GM12873 (cell line): ENCODE measurements at regions not wholly inside any gene's neighbourhood (a gene's known extent, or its start where the extent isn't known, plus 50 kb on each side); places are given as distances from the start of the nearest gene placed in this dataset.

ENCODE experiments used
- TF ChIP-seq, protein P1 (sequence below): IDR thresholded peaks from 2 replicates; pipeline ENCODE4 v1.5.1; 2012; ENCODE audit warnings: low read depth, mild to moderate bottlenecking, moderate library complexity, low read length, control low read depth; ENCODE audit not compliant: insufficient read depth; ENCODE audit errors: missing control alignments

GRCh38 chr1:5119366-5120234 lies 465.2 kb downstream of the AJAP1 start:
- TF ChIP-seq, protein P1, sequence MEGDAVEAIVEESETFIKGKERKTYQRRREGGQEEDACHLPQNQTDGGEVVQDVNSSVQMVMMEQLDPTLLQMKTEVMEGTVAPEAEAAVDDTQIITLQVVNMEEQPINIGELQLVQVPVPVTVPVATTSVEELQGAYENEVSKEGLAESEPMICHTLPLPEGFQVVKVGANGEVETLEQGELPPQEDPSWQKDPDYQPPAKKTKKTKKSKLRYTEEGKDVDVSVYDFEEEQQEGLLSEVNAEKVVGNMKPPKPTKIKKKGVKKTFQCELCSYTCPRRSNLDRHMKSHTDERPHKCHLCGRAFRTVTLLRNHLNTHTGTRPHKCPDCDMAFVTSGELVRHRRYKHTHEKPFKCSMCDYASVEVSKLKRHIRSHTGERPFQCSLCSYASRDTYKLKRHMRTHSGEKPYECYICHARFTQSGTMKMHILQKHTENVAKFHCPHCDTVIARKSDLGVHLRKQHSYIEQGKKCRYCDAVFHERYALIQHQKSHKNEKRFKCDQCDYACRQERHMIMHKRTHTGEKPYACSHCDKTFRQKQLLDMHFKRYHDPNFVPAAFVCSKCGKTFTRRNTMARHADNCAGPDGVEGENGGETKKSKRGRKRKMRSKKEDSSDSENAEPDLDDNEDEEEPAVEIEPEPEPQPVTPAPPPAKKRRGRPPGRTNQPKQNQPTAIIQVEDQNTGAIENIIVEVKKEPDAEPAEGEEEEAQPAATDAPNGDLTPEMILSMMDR, result peak; percentile 18

GRCh38 chr1:5111581-5111980 lies 457.2 kb downstream of the AJAP1 start:
- TF ChIP-seq, protein P1, result no peak

DNA sequence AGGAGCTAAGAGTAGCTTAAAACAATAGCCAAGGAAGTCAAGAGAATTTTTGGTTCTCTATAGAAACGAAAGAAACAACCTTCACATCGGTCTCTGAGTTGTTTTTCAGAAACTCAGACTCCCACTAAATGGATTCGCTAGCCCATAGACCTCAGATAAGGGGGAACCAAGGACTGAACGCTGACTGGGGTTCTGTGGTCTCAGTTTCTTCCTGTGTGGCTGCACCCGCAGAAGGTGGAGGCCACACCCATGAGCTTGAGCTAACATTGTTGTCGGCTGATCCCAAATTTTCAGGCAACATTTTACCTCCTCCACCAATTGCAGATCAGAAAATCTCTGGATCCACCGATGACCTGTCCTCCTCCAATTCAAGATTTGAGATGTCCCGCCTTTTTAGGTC lies 456.1 kb downstream of the AJAP1 start:
- TF ChIP-seq, protein P1, result no peak

GRCh38 chr1:5109633-5110032 lies 455.2 kb downstream of the AJAP1 start:
- TF ChIP-seq, protein P1, result no peak

DNA sequence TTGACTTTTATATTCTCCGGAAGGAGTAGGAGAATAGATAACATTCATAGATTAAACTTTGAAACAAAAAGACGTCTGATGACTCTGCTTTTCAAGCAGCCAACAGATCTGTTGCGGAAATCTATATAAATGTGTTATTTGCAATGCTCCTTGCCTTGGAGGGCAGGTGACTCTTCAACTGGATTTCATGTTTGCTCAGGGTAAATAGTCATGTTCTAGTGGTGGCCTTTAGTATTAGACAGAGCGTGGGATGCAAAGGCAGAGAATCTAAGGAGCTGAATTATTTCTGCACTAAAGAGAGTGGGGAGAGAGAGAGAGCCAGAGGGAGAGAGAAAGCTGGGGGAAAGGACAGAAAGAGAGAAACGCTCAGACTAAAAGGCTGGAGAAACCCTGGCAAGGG lies 454.3 kb downstream of the AJAP1 start:
- TF ChIP-seq, protein P1, result no peak

DNA sequence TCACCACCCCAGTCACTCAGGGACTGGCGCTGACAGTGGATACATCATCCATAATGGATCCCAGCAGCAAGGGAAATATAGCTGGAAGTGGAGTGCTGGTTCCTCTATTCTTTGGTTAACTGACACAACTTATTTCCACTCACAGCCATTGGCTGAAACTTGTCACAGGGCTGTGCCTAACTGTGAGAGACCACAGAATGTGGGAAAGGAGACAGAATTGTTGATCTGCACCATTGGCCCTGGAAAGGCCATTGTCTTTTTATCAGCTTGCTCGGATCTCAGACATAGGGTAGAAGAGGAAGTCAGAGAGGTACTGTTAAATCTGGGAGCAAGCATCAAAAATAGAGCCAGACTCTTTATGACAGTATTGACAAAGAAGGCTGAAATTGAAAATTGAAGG lies 451.3 kb downstream of the AJAP1 start:
- TF ChIP-seq, protein P1, result no peak

DNA sequence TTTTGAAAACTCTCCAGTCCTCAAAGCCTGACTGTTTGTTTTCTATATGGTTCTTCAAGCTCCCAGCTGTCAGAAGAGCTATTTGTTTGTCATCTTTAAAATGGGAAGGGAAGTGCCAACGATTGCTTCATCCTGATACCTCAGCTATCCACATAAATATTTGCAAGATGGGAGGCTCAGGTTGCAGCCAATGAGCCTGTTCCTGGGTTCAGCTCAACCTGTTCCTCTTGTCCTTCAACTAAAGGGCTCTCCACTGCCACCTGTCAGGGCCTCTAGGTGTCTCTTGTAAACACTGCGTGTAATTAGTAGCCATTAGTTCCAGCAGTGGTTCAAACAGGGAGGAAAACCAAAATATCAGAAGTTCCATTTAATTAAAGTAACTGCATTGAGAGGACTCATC lies 445.1 kb downstream of the AJAP1 start:
- TF ChIP-seq, protein P1, result no peak
